PC-3 (cell line): ENCODE measurements at regions not wholly inside any gene's neighbourhood (a gene's known extent, or its start where the extent isn't known, plus 50 kb on each side); places are given as distances from the start of the nearest gene placed in this dataset.

ENCODE experiments used
- ATAC-seq: fragments of 200-7000 bp; cut with Tn5 transposase; 2 replicates; pipeline ENCODE4 v1.9.1; 2020; ENCODE audit warnings: mild to moderate bottlenecking, moderate library complexity
- BruUV-seq: library from RNA; stranded (reverse); fragments of 400-500 nt; replicated peaks from 2 replicates; lab custom pipeline; 2021; lab: Mats Ljungman, UMichigan
- CTCF ChIA-PET: fragments of 300-600 bp; sonication (Branson Sonifier 250); formaldehyde crosslinking; loops from one replicate; lab custom pipeline; 2022; ENCODE audit warnings: antibody characterized with exemption; lab: Charles Lee
- POLR2A ChIA-PET: fragments of 300-600 bp; sonication (Branson Sonifier 250); formaldehyde crosslinking; loops from one replicate; lab custom pipeline; 2022; ENCODE audit warnings: antibody characterized with exemption; ENCODE audit not compliant: unreplicated experiment; lab: Charles Lee
- DNase-seq: peaks from one replicate; pipeline ENCODE4 v3.0.0-alpha.2; 2015
- H2AFZ ChIP-seq: fragments of 300-600 bp; sonication (generic); 2 replicates; pipeline ENCODE4 v1.6.0; 2016; ENCODE audit warnings: antibody characterized with exemption, low read length
- H3F3A ChIP-seq: fragments of 300-600 bp; sonication (generic); one replicate; pipeline ENCODE4 v1.6.0; 2017; ENCODE audit warnings: antibody characterized with exemption, low read length, control low read depth, mild to moderate bottlenecking; ENCODE audit not compliant: unreplicated experiment
- H3K27ac ChIP-seq: fragments of 300-600 bp; sonication (generic); 2 replicates; pipeline ENCODE4 v1.5.1; 2016; ENCODE audit warnings: mild to moderate bottlenecking, low read length
- H3K27me3 ChIP-seq: fragments of 300-600 bp; sonication (generic); 2 replicates; pipeline ENCODE4 v1.6.1; 2016; ENCODE audit warnings: low read length, mixed read lengths
- H3K36me3 ChIP-seq: fragments of 300-600 bp; sonication (generic); 2 replicates; pipeline ENCODE4 v1.6.1; 2016; ENCODE audit warnings: low read depth, mixed run types, low read length, mixed read lengths
- H3K4me1 ChIP-seq: fragments of 300-600 bp; sonication (generic); 2 replicates; pipeline ENCODE4 v1.5.1; 2016; ENCODE audit warnings: low read length; ENCODE audit not compliant: insufficient read depth
- H3K4me2 ChIP-seq: fragments of 300-600 bp; sonication (generic); 2 replicates; pipeline ENCODE4 v1.6.0; 2016; ENCODE audit warnings: low read length
- H3K4me3 ChIP-seq: fragments of 300-600 bp; sonication (generic); 2 replicates; pipeline ENCODE4 v1.5.1; 2016; ENCODE audit warnings: mild to moderate bottlenecking, low read length, mixed read lengths
- H3K79me2 ChIP-seq: fragments of 300-600 bp; sonication (generic); 2 replicates; pipeline ENCODE4 v1.6.1; 2017; ENCODE audit warnings: low read length, mixed read lengths
- H3K9ac ChIP-seq: fragments of 300-600 bp; sonication (generic); 2 replicates; pipeline ENCODE4 v1.6.0; 2016; ENCODE audit warnings: mild to moderate bottlenecking, low read length
- H3K9me2 ChIP-seq: fragments of 300-600 bp; sonication (generic); replicated peaks from 2 replicates; pipeline ENCODE4 v1.6.1; 2016; ENCODE audit warnings: mixed run types, low read length, mixed read lengths
- H3K9me3 ChIP-seq: fragments of 300-600 bp; sonication (generic); 2 replicates; pipeline ENCODE4 v1.6.1; 2016; ENCODE audit warnings: low read length, mixed read lengths
- H4K20me1 ChIP-seq: fragments of 300-600 bp; sonication (generic); 2 replicates; pipeline ENCODE4 v1.6.1; 2016; ENCODE audit warnings: low read length, mixed read lengths
- CTCF ChIP-seq: fragments of 300-600 bp; sonication (generic); conservative IDR thresholded peaks from 2 replicates; pipeline ENCODE4 v1.5.1; 2017; ENCODE audit warnings: antibody characterized with exemption, low read depth, mild to moderate bottlenecking, low read length
- EZH2 ChIP-seq: fragments of 300-600 bp; sonication (generic); IDR thresholded peaks from one replicate; pipeline ENCODE4 v1.6.1; 2017; ENCODE audit warnings: antibody characterized with exemption, mild to moderate bottlenecking, low read length; ENCODE audit not compliant: unreplicated experiment
- EZH2phosphoT487 ChIP-seq: fragments of 300-600 bp; sonication (generic); IDR thresholded peaks from 2 replicates; pipeline ENCODE4 v1.6.1; 2018; ENCODE audit warnings: mild to moderate bottlenecking, antibody characterized with exemption, low read length, borderline replicate concordance
- intact Hi-C: fragments of 100-400 bp; cut with micrococcal nuclease; formaldehyde crosslinking; loops from 2 replicates; pipeline ENCODE4 v1.9.0; 2023

GRCh38 chr11:119991022-119991404 is 146.9 kb downstream of the TRIM29 start:
- CTCF ChIA-PET: no interaction called here

DNA sequence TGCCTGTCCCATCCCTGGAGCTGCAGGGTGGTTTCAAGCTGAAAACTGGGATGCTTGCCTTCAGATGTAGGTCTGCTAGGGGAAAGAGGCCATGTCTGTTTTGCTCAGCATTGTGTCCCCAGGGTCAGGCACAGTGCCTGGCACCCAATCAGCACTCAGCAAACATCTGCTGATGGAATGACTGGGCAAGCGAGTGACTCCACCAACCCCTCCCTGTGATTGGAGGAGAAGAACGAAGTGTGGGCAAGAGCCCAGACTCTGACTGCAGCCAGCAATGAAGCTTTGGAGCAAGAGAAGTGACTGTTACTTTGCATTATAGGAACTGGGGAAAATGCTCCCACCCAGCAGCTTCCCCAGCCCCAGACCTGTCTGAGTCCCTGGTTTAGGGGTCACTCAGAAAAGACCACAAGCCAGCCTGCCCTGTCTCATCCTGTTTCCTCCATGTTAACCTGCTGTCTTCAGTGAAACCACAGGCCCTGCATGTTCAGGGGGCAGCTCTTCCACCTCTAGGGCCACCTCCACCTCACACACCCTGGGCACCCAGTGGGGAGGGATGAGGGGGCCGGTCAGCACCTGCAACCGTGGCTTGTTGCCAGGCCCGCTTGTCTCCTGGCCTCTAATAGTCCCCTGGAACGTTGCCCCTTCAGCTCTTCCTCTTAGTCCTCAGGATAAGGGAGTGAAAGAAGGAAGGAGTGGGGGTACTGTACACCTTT is 147.4 kb downstream of the TRIM29 start:
- Histone ChIP-seq H3K27me3 (peaks cover 86% of the 10 kb centered on the region), H3K9me3 (no peaks in the 10 kb centered on the region), H2AFZ (no peak overlapping the region), H3K27ac (no peak overlapping the region), H3K9ac (no peak overlapping the region), H3K79me2 (no peaks in the 10 kb centered on the region), H3K9me2 (no peaks in the 10 kb centered on the region), H3K36me3 (no peaks in the 10 kb centered on the region), H4K20me1 (no peaks in the 10 kb centered on the region), H3F3A (no peaks in the 10 kb centered on the region), H3K4me1 (no peaks in the 10 kb centered on the region), H3K4me2 (no peak overlapping the region), H3K4me3 (no peak overlapping the region)
- CTCF ChIA-PET: no interaction called here
- intact Hi-C loops: no loop called here
- DNase-seq: no peak
- no peak for ATAC-seq
- TF ChIP-seq EZH2phosphoT487: no peak
- TF ChIP-seq EZH2: no peak
- no peak for TF ChIP-seq CTCF
- BruUV-seq: no TSS peak
- POLR2A ChIA-PET: no interaction called here

More at GRCh38 chr11:119991022-119991404, 146.9 kb downstream of the TRIM29 start:
- no peaks in the 10 kb centered on the region for H3K9me3 ChIP-seq
- POLR2A ChIA-PET: no interaction called here
- intact Hi-C loops: no loop called here
- DNase-seq: no peak
- H3K4me2 ChIP-seq: no peak overlapping the region
- H3K9me2 ChIP-seq: no peaks in the 10 kb centered on the region
- H3K4me3 ChIP-seq: no peak overlapping the region
- H4K20me1 ChIP-seq: no peaks in the 10 kb centered on the region
- no peak for TF ChIP-seq EZH2
- TF ChIP-seq CTCF: no peak
- no peak for TF ChIP-seq EZH2phosphoT487
- no peaks in the 10 kb centered on the region for H3F3A ChIP-seq
- H3K36me3 ChIP-seq: no peaks in the 10 kb centered on the region
- H3K27ac ChIP-seq: no peak overlapping the region
- no peaks in the 10 kb centered on the region for H3K4me1 ChIP-seq
- no TSS peak for BruUV-seq
- ATAC-seq: no peak
- peaks cover 87% of the 10 kb centered on the region for H3K27me3 ChIP-seq
- no peak overlapping the region for H3K9ac ChIP-seq
- no peaks in the 10 kb centered on the region for H3K79me2 ChIP-seq
- H2AFZ ChIP-seq: no peak overlapping the region

GRCh38 chr11:119989159-119989821 is 148.6 kb downstream of the TRIM29 start:
- no peak overlapping the region for H3K4me2 ChIP-seq
- H3K36me3 ChIP-seq: no peaks in the 10 kb centered on the region
- H3K4me3 ChIP-seq: no peak overlapping the region
- H3K9me2 ChIP-seq: no peaks in the 10 kb centered on the region
- ATAC-seq (no peak), DNase-seq (no peak)
- no peak overlapping the region for H2AFZ ChIP-seq
- no peaks in the 10 kb centered on the region for H3K4me1 ChIP-seq
- intact Hi-C loops: no loop called here
- H3K9me3 ChIP-seq: no peaks in the 10 kb centered on the region
- no peak overlapping the region for H3K9ac ChIP-seq
- TF ChIP-seq CTCF (no peak), EZH2phosphoT487 (no peak), EZH2 (no peak)
- BruUV-seq: no TSS peak
- H4K20me1 ChIP-seq: no peaks in the 10 kb centered on the region
- peaks cover 90% of the 10 kb centered on the region for H3K27me3 ChIP-seq
- CTCF ChIA-PET: no interaction called here
- POLR2A ChIA-PET: no interaction called here
- no peaks in the 10 kb centered on the region for H3K79me2 ChIP-seq
- no peak overlapping the region for H3K27ac ChIP-seq
- H3F3A ChIP-seq: no peaks in the 10 kb centered on the region
